ENCODE measurements at regions not wholly inside any gene's neighbourhood (a gene's known extent, or its start where the extent isn't known, plus 50 kb on each side); places are given as distances from the start of the nearest gene placed in this dataset.

- intact Hi-C loops (cut with micrococcal nuclease): no loop called here
- H3K4me2 ChIP-seq (ENCODE audit: insufficient read depth, low read length): no peak overlapping the region
- DNase-seq (ENCODE audit: low read depth, low spot score): no peak
- H3K9ac ChIP-seq (replicated peaks; ENCODE audit: extremely low read depth, insufficient read depth, low read length): no peak overlapping the region
- TF ChIP-seq JUN (IDR thresholded peaks at IDR 0.05; ENCODE audit: borderline replicate concordance, insufficient read depth, insufficient read length, low read depth): no peak
- TF ChIP-seq MAX (IDR thresholded peaks at IDR 0.05; ENCODE audit: insufficient read depth, insufficient read length): no peak
- TF ChIP-seq POLR2A (IDR thresholded peaks at IDR 0.05; ENCODE audit: low read depth, low read length): no peak
- TF ChIP-seq EZH2 (IDR thresholded peaks at IDR 0.05; ENCODE audit: borderline replicate concordance, low read depth, low read length, severe bottlenecking): no peak
- TF ChIP-seq, protein P1, sequence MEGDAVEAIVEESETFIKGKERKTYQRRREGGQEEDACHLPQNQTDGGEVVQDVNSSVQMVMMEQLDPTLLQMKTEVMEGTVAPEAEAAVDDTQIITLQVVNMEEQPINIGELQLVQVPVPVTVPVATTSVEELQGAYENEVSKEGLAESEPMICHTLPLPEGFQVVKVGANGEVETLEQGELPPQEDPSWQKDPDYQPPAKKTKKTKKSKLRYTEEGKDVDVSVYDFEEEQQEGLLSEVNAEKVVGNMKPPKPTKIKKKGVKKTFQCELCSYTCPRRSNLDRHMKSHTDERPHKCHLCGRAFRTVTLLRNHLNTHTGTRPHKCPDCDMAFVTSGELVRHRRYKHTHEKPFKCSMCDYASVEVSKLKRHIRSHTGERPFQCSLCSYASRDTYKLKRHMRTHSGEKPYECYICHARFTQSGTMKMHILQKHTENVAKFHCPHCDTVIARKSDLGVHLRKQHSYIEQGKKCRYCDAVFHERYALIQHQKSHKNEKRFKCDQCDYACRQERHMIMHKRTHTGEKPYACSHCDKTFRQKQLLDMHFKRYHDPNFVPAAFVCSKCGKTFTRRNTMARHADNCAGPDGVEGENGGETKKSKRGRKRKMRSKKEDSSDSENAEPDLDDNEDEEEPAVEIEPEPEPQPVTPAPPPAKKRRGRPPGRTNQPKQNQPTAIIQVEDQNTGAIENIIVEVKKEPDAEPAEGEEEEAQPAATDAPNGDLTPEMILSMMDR (IDR thresholded peaks at IDR 0.05; ENCODE audit: extremely low read depth in 1 of 2, insufficient read depth in 1 of 2, low read depth in 1 of 2, low read length in 2 of 2): no peak
- no peak for TF ChIP-seq FOS (IDR thresholded peaks at IDR 0.05; ENCODE audit: borderline replicate concordance, insufficient read depth, low read length)
- no peak for TF ChIP-seq GATA2 (IDR thresholded peaks at IDR 0.05; ENCODE audit: insufficient read depth, insufficient read length, low read depth, low read length)
- TF ChIP-seq POLR2AphosphoS5 (IDR thresholded peaks at IDR 0.05; ENCODE audit: insufficient read depth, low read depth, low read length): no peak
- TF ChIP-seq MYC (IDR thresholded peaks at IDR 0.05; ENCODE audit: low read depth, low read length): no peak
- H2AFZ ChIP-seq (ENCODE audit: low read depth, low read length): no peak overlapping the region
- no TSS peak for BruUV-seq (replicated peaks)
- H3K36me3 ChIP-seq (ENCODE audit: control insufficient read depth in 2 of 2, extremely low read depth in 1 of 2, insufficient read depth in 2 of 2, low read length in 2 of 2): no peaks in the 10 kb centered on the region
- ChIA-PET CTCF (interaction anchor here (1.0 kb wide), 1 partner anchor 9 kb away, joined by 3 read pairs; no protein-coding TSS in a partner anchor), POLR2A (no interaction called here)
- no peaks in the 10 kb centered on the region for H3K4me1 ChIP-seq (ENCODE audit: control insufficient read depth, extremely low read depth, insufficient read depth, low read length)
- H4K20me1 ChIP-seq (replicated peaks; ENCODE audit: control insufficient read depth, extremely low read depth, insufficient read depth, low read length): no peaks in the 10 kb centered on the region
- no peak overlapping the region for H3K27ac ChIP-seq (ENCODE audit: insufficient read depth, low read depth, low read length)
- no peaks in the 10 kb centered on the region for H3K9me3 ChIP-seq (replicated peaks; ENCODE audit: control insufficient read depth, insufficient read depth, low read length)
- dilution Hi-C loops (cut with MboI; ENCODE audit: extremely low pct_ligation_motif_present, low sequenced_read_pairs): no loop called here
- no peaks in the 10 kb centered on the region for H3K9me1 ChIP-seq (replicated peaks; ENCODE audit: control insufficient read depth, extremely low read depth, insufficient read depth, low read length)
- peaks cover 0 to 4% of the 10 kb centered on the region in 2 experiments for H3K27me3 ChIP-seq (ENCODE audit: control insufficient read depth in 2 of 2, insufficient read depth in 2 of 2, low read length in 2 of 2)
- no peaks in the 10 kb centered on the region for H3K79me2 ChIP-seq (ENCODE audit: control insufficient read depth, insufficient read depth, low read length)
- FAIRE-seq: no peak
- H3K4me3 ChIP-seq (replicated peaks in 1 of 3; ENCODE audit: insufficient read depth in 1 of 3, low read depth in 1 of 3, low read length in 3 of 3): no peak overlapping the region
These were observed 442.0 kb upstream of the ANKRD30A start for GRCh38 chr10:36683421-36683820.

Measured in endothelial cell of umbilical vein (primary cell).